ENCODE measurements at regions not wholly inside any gene's neighbourhood (a gene's known extent, or its start where the extent isn't known, plus 50 kb on each side); places are given as distances from the start of the nearest gene placed in this dataset.
"Not testable (repeated sequence)": the region's sequence is repeated elsewhere in the genome, so short reads cannot be mapped to it uniquely, and the experiment has no call there.

DNA sequence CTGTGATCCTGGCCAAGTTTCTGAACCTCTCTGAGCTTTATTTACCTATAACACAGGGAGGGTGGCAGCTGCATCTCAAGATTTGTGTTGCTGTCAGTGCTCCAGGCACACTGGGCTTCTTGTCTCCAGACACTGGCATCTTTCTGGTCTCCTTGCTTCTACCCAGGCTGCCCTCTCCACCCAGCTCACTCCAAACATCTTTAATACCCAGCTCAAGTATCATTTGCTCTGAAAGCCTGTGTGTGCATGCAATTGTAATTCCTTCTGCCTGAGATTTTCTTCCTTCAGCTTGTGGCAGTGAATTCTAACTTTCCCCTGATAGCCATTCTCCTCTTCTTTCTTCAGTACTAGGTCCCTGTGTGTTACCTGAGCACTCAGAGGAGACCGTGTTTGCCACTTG is 50.7 kb upstream of the USP7 start:
- no peak for DNase-seq
- 88 to 94% methylated on average over 1 of the region's 1 CpG for WGBS, 2 donors
- no peak overlapping the region for H3K27ac ChIP-seq
- TF ChIP-seq, protein P1, sequence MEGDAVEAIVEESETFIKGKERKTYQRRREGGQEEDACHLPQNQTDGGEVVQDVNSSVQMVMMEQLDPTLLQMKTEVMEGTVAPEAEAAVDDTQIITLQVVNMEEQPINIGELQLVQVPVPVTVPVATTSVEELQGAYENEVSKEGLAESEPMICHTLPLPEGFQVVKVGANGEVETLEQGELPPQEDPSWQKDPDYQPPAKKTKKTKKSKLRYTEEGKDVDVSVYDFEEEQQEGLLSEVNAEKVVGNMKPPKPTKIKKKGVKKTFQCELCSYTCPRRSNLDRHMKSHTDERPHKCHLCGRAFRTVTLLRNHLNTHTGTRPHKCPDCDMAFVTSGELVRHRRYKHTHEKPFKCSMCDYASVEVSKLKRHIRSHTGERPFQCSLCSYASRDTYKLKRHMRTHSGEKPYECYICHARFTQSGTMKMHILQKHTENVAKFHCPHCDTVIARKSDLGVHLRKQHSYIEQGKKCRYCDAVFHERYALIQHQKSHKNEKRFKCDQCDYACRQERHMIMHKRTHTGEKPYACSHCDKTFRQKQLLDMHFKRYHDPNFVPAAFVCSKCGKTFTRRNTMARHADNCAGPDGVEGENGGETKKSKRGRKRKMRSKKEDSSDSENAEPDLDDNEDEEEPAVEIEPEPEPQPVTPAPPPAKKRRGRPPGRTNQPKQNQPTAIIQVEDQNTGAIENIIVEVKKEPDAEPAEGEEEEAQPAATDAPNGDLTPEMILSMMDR (IDR thresholded peaks at IDR 0.05): no peak
- TF ChIP-seq POLR2A (IDR thresholded peaks at IDR 0.05): no peak
- intact Hi-C loops (cut with DNase I): no loop called here
- H3K4me1 ChIP-seq: no peaks in the 10 kb centered on the region
- no peak overlapping the region for H3K4me3 ChIP-seq
- no peaks in the 10 kb centered on the region for H3K27me3 ChIP-seq
- H3K36me3 ChIP-seq (replicated peaks in 1 of 2; ENCODE audit: insufficient read depth in 1 of 2, low read depth in 2 of 2): no peaks in the 10 kb centered on the region
- no peak for ATAC-seq
- no peaks in the 10 kb centered on the region for H3K9me3 ChIP-seq

DNA sequence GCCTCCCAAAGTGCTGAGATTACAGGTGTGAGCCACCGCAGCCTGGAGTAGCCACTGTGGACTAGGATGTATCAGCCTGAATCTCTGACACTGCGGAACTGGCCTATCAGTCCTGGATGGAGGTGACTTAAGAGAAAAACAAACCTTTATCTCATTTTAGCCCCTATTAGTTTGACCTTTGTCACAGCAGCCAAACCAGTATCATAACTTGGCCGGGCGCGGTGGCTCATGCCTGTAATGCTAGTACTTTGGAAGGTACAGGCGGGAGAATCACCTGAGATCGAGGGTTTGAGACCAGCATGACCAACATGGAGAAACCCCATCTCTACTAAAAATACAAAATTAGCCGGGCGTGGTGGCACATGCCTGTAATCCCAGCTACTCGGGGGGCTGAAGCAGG is 51.8 kb upstream of the USP7 start:
- Histone ChIP-seq H3K27me3 (no peaks in the 10 kb centered on the region), H3K9me3 (no peaks in the 10 kb centered on the region), H3K36me3 (replicated peaks in 1 of 2; ENCODE audit: insufficient read depth in 1 of 2, low read depth in 2 of 2) (no peaks in the 10 kb centered on the region), H3K27ac (no peak overlapping the region), H3K4me1 (no peaks in the 10 kb centered on the region), H3K4me3 (no peak overlapping the region)
- 90 to 95% methylated on average over 10 of the region's 10 CpGs for WGBS, 2 donors
- intact Hi-C loops (cut with DNase I): no loop called here
- no peak for ATAC-seq
- TF ChIP-seq, protein P1 (IDR thresholded peaks at IDR 0.05): no peak
- no peak for TF ChIP-seq POLR2A (IDR thresholded peaks at IDR 0.05)
- DNase-seq: no peak

- H3K27ac ChIP-seq; H3K9me3 ChIP-seq; H3K4me1 ChIP-seq; ATAC-seq; H3K4me3 ChIP-seq; intact Hi-C loops (cut with DNase I); H3K27me3 ChIP-seq; DNase-seq; H3K36me3 ChIP-seq (replicated peaks in 1 of 2; ENCODE audit: insufficient read depth in 1 of 2, low read depth in 2 of 2): not testable (repeated sequence)
- 86% methylated on average over 1 of the region's 1 CpG; no CpG with 5 or more reads in 1 of the 2 donors for WGBS, 2 donors
These were observed 52.3 kb upstream of the USP7 start for GRCh38 chr16:9016005-9016404.

DNA sequence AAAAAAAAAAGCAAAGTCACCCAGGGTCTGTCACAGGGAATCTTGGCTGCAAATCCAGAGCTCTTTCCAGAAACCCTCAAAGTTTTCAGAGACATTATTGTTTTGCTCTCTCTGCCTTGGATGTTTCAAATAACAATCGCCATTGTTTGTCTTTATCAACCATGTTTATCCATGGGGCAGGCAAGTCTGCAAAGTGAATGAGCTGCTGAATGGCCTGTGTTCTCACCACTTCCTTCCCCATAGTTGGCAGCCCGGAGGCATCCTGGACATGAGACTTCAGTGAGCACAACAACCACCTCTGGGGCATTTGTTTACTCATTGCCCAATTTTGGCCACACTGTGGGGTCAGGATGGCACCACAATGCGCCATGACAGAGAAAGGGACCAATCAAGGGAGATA is 53.1 kb upstream of the USP7 start:
- no peaks in the 10 kb centered on the region for H3K4me1 ChIP-seq
- no peak for ATAC-seq
- H3K27me3 ChIP-seq: no peaks in the 10 kb centered on the region
- no peak overlapping the region for H3K27ac ChIP-seq
- DNase-seq: no peak
- TF ChIP-seq POLR2A (IDR thresholded peaks at IDR 0.05): no peak
- TF ChIP-seq, protein P1 (IDR thresholded peaks at IDR 0.05): no peak
- H3K9me3 ChIP-seq: no peaks in the 10 kb centered on the region
- no peaks in the 10 kb centered on the region for H3K36me3 ChIP-seq (replicated peaks in 1 of 2; ENCODE audit: insufficient read depth in 1 of 2, low read depth in 2 of 2)
- intact Hi-C loops (cut with DNase I): no loop called here
- H3K4me3 ChIP-seq: no peak overlapping the region
- 53 to 72% methylated on average over 3 of the region's 3 CpGs for WGBS, 2 donors

DNA sequence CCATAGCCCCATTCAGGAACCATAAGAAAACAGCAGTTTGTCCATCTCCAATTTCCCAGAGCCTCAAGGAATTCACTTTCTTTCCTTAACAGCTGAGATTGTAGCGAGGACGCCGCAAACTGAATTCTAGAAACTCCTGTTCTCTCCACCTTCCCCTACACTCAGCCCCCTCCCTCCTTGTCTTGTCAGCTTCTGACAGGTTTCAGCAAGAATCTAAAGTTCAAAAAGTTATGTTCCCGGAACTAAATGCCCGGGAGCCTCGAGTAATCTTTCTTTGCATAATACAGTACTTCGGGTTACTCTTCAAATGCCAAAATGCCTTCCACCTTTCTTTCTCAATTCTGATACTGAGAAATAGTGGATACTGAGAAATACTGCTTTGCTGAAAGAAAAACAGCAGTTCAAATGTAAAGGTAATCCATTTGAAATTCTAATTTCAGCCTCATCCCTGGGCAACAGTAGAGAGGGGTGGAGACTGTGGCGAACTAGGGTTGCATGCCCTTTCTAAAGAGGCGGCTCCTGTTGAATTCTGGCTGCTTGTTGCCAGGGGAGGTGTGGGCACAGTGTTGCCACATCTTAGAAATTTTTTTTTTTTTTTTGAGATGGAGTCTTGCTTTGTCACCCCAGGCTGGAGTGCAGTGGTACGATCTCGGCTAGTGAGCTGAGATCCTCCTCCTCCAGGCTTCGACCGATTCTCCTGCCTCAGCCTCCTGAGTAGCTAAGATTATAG is 63.5 kb upstream of the USP7 start:
- DNase-seq (no peak), ATAC-seq (no peak)
- TF ChIP-seq POLR2A (IDR thresholded peaks at IDR 0.05): no peak
- TF ChIP-seq, protein P1 (IDR thresholded peaks at IDR 0.05): no peak
- Histone ChIP-seq H3K4me1 (no peaks in the 10 kb centered on the region), H3K9me3 (no peaks in the 10 kb centered on the region), H3K27me3 (no peaks in the 10 kb centered on the region), H3K27ac (no peak overlapping the region), H3K4me3 (no peak overlapping the region), H3K36me3 (replicated peaks in 1 of 2; ENCODE audit: insufficient read depth in 1 of 2, low read depth in 2 of 2) (no peaks in the 10 kb centered on the region)
- intact Hi-C loops (cut with DNase I): no loop called here
- WGBS, 2 donors: 74 to 81% methylated on average over 13 of the region's 13 CpGs

DNA sequence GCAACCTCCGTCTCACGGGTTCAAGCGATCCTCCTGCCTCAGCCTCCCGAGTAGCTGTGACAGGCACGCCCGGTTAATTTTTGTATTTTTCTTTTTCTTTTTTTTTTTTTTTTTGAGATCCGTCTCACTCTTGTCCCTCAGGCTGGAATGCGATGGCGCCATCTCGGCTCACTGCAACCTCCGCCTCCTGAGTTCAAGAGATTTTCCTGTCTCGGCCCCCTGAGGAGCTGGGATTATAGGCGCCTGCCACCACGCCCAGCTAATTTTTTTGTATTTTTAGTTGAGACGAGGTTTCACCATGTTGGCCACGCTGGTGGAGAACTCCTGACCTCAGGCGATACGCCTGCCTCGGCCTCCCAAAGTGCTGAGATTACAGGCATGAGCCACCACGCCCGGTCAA is 63.0 kb upstream of the HAPSTR1 start:
- H3K27ac ChIP-seq; ATAC-seq; H3K4me1 ChIP-seq; H3K9me3 ChIP-seq; DNase-seq; intact Hi-C loops (cut with DNase I); H3K4me3 ChIP-seq; H3K27me3 ChIP-seq; H3K36me3 ChIP-seq (replicated peaks in 1 of 2; ENCODE audit: insufficient read depth in 1 of 2, low read depth in 2 of 2): not testable (repeated sequence)
- WGBS, 2 donors: 81 to 89% methylated on average over 21 of the region's 21 CpGs

Measured in body of pancreas (tissue), 4 donors.